ENCODE measurements at regions not wholly inside any gene's neighbourhood (a gene's known extent, or its start where the extent isn't known, plus 50 kb on each side); places are given as distances from the start of the nearest gene placed in this dataset.

DNA sequence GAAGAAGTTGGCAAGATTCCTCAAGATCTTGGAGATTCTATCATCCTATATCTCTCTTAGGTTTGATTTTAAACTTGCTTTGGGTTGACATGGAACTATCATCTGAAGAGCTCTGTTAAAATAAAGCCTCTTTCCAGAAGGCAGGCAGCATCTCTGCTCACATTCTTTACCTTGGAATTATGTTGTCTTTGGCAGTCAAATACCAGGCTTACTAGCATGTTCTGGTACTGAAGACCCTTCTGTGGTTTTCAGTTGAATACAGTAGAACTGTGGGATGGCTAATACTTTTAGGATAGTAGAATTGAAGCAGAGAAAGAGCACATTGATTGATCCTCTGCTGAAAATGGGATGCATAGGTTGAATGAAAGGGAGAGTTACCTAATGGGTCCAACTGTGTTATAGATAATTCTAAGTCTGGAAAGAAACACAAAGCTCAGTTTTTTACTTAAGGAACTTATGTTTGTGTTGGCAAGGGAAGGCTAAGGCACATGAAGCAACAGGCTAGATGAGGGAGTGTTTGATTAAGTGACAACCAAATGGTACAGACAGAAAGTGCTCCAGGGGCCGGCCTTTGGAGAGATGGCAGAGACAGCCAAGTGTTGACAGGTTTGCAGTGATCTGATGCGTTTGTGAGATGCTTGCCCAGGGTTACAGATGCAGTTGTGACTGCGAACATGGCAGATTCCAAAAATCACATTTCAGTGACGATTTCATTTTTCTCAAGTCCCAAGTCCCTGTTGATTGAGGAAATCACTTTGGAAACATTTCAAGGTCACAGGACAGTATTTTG is 397.9 kb downstream of the MEIS1 start:
- no peaks in the 10 kb centered on the region for H3K36me3 ChIP-seq (ENCODE audit: control insufficient read depth, insufficient read depth, low read length)
- no peak overlapping the region for H3K4me3 ChIP-seq (ENCODE audit: low read depth, low read length)
- TF ChIP-seq, protein P1, sequence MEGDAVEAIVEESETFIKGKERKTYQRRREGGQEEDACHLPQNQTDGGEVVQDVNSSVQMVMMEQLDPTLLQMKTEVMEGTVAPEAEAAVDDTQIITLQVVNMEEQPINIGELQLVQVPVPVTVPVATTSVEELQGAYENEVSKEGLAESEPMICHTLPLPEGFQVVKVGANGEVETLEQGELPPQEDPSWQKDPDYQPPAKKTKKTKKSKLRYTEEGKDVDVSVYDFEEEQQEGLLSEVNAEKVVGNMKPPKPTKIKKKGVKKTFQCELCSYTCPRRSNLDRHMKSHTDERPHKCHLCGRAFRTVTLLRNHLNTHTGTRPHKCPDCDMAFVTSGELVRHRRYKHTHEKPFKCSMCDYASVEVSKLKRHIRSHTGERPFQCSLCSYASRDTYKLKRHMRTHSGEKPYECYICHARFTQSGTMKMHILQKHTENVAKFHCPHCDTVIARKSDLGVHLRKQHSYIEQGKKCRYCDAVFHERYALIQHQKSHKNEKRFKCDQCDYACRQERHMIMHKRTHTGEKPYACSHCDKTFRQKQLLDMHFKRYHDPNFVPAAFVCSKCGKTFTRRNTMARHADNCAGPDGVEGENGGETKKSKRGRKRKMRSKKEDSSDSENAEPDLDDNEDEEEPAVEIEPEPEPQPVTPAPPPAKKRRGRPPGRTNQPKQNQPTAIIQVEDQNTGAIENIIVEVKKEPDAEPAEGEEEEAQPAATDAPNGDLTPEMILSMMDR (IDR thresholded peaks at IDR 0.05; ENCODE audit: insufficient read depth, low read length, poor library complexity, severe bottlenecking): no peak
- H3K27me3 ChIP-seq (ENCODE audit: control insufficient read depth, insufficient read depth, low read length): no peaks in the 10 kb centered on the region
- DNase-seq (ENCODE audit: low read depth): no peak

DNA sequence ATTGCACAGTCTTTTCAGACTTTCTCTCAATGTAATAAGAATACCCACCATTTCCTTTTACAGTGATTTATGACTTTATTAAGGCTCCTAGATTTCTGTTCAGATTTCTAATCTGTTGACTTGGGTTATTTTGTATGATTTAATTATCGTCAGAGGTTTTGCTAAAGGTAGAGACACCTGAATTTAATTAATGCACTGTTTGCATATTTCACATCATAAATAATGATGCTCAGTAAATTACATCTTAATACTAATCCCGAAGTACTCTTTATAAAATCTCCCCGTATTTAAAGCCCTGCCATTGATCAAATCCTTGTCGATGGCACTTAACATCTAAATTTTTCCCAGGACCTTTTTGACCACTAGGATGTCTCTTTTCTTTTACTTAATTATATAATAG is 399.9 kb downstream of the MEIS1 start:
- no peak for DNase-seq (ENCODE audit: low read depth)
- no peaks in the 10 kb centered on the region for H3K27me3 ChIP-seq (ENCODE audit: control insufficient read depth, insufficient read depth, low read length)
- TF ChIP-seq, protein P1 (IDR thresholded peaks at IDR 0.05; ENCODE audit: insufficient read depth, low read length, poor library complexity, severe bottlenecking): no peak
- no peak overlapping the region for H3K4me3 ChIP-seq (ENCODE audit: low read depth, low read length)
- H3K36me3 ChIP-seq (ENCODE audit: control insufficient read depth, insufficient read depth, low read length): no peaks in the 10 kb centered on the region

DNA sequence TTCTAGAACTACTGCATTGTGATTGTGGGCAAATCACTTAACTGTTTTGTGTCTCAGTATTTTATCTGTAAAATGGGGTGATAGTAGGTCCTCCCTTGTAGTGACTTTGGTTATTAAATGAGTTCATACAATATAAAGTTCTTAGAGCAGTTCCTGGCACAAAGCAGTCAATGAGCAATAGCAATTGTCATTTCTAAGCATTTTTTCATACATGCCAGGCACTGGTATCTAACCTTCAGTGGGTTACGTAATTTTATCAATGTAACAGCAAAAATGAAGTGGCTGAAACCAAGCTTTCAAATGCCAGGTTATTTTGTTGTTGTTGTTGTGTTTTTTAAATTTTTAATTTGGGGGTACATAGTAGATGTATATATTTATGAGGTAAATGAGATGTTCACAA is 401.9 kb downstream of the MEIS1 start:
- no peak overlapping the region for H3K4me3 ChIP-seq (ENCODE audit: low read depth, low read length)
- TF ChIP-seq, protein P1 (IDR thresholded peaks at IDR 0.05; ENCODE audit: insufficient read depth, low read length, poor library complexity, severe bottlenecking): no peak
- DNase-seq (ENCODE audit: low read depth): no peak
- no peaks in the 10 kb centered on the region for H3K27me3 ChIP-seq (ENCODE audit: control insufficient read depth, insufficient read depth, low read length)
- no peaks in the 10 kb centered on the region for H3K36me3 ChIP-seq (ENCODE audit: control insufficient read depth, insufficient read depth, low read length)

DNA sequence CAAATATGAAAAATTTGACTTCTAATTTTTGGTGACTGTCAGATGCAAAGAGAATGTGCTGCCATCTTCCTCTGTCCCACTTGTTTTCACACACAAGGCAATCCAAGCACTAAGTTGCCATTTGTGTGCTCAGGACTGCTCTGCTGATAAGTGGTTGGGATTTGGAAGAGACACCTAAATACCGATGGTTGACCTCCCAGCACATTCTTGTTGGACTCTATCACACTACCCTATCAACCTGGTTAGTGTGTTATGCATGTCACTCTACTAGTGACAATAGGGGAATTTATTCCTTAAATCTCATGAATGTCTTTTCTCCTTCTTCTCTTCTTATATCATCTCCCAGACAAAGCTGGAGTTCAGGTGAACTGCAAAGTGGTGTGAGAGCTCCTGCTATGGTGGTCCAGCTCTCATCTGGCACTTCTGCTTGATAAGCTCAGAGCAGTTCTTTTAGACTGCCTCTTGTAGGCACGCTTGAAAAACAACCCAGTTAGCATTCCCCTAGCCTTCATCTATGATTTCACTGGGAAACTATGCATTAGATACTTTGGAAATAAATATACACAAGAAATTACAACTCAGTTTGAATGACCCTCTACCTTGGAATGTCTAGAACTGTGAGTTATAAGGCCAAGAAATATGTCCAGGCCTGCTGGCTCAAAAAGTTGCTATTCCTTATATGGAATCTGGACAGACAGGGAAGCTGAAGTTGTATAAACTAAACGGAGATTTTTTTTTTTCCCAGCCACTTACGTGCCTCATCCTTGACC is 404.8 kb downstream of the MEIS1 start:
- Histone ChIP-seq H3K27me3 (ENCODE audit: control insufficient read depth, insufficient read depth, low read length) (no peaks in the 10 kb centered on the region), H3K36me3 (ENCODE audit: control insufficient read depth, insufficient read depth, low read length) (no peaks in the 10 kb centered on the region), H3K4me3 (ENCODE audit: low read depth, low read length) (no peak overlapping the region)
- peak; percentile 70 for DNase-seq (ENCODE audit: low read depth)
- TF ChIP-seq, protein P1 (IDR thresholded peaks at IDR 0.05; ENCODE audit: insufficient read depth, low read length, poor library complexity, severe bottlenecking): no peak

DNA sequence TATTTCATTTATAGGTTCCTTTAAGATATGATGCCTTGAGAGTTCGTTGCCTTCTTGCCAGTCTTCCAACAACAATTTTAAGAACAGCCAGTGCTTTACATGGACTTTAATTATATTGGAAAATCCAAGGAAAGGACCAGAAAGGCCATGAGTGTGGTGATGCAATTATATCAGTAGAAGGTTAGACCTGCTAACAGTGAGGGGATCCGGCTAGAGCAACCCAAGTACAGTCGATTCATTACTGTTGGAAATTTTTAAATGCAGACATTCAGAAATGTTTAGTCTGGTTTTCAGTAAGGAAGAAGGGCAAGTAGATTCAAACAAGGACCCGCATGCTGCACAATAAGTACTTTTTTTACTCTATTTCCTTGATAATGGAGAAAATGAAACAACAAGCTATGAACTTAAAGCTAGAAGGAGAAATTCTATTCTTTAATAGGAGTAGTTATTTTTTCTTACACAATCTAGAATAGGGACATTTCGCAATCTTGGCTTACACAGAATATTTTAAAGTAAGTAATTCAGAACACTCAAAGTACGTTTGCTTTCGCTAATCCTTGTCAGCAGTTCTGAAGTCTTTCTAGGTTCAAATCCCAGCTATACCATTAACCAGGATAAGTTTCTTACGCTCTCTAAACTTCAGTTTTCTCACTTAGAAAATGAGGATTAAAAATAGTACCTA is 405.5 kb downstream of the MEIS1 start:
- Histone ChIP-seq H3K36me3 (ENCODE audit: control insufficient read depth, insufficient read depth, low read length) (no peaks in the 10 kb centered on the region), H3K4me3 (ENCODE audit: low read depth, low read length) (no peak overlapping the region), H3K27me3 (ENCODE audit: control insufficient read depth, insufficient read depth, low read length) (no peaks in the 10 kb centered on the region)
- TF ChIP-seq, protein P1 (IDR thresholded peaks at IDR 0.05; ENCODE audit: insufficient read depth, low read length, poor library complexity, severe bottlenecking): no peak
- DNase-seq (ENCODE audit: low read depth): no peak
